ENCODE measurements at regions not wholly inside any gene's neighbourhood (a gene's known extent, or its start where the extent isn't known, plus 50 kb on each side); places are given as distances from the start of the nearest gene placed in this dataset.

DNA sequence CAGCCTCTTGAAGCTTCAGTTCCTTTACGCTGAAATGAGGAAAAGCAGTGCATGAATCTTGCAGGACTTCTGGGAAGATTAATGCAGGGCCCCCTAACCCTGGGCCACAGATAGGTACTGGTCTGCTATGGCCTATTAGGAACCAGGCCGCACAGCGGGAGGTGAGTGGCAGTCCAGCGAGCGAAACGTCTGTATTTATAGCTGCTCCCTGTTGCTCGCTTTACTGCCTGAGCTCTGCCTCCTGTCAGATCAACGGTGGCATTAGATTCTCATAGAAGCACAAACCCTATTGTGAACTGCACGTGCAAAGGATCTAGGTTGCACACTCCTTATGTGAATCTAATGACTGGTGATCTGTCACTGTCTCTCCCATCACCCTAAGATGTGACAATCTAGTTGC lies 130.2 kb downstream of the CHRM3 start:
- no peak for DNase-seq (ENCODE audit: low read depth)
- H3K4me3 ChIP-seq (ENCODE audit: low read depth, low read length), result no peak overlapping the region
- TF ChIP-seq, protein P1, sequence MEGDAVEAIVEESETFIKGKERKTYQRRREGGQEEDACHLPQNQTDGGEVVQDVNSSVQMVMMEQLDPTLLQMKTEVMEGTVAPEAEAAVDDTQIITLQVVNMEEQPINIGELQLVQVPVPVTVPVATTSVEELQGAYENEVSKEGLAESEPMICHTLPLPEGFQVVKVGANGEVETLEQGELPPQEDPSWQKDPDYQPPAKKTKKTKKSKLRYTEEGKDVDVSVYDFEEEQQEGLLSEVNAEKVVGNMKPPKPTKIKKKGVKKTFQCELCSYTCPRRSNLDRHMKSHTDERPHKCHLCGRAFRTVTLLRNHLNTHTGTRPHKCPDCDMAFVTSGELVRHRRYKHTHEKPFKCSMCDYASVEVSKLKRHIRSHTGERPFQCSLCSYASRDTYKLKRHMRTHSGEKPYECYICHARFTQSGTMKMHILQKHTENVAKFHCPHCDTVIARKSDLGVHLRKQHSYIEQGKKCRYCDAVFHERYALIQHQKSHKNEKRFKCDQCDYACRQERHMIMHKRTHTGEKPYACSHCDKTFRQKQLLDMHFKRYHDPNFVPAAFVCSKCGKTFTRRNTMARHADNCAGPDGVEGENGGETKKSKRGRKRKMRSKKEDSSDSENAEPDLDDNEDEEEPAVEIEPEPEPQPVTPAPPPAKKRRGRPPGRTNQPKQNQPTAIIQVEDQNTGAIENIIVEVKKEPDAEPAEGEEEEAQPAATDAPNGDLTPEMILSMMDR (IDR thresholded peaks at IDR 0.05; ENCODE audit: low read depth, low read length), result no peak
- no peak for TF ChIP-seq POLR2A (IDR thresholded peaks at IDR 0.05; ENCODE audit: extremely low read depth, insufficient read length)
- no peak for TF ChIP-seq MYC (IDR thresholded peaks at IDR 0.05; ENCODE audit: low read depth, low read length)
- TF ChIP-seq, protein P2, sequence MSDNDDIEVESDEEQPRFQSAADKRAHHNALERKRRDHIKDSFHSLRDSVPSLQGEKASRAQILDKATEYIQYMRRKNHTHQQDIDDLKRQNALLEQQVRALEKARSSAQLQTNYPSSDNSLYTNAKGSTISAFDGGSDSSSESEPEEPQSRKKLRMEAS (IDR thresholded peaks at IDR 0.05; ENCODE audit: low read depth, low read length), result no peak

DNA sequence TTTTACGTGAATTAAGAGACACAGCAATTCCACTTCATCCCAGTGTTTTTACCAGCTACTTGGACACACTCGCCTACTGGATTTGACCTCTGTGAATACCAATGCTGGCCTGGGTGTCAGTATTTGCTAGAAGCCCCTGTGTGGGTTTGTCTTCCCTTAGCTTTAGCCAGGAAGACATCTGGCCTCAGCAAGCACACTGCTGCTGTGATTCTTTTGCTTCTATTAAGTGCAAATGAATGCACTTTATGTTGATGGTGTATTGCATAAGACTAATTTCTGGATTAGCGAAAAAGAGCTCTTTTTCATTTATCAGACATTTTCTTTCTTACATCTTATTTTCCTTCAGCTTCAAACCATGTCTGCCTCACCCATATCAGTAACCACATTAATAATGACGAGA lies 140.0 kb downstream of the CHRM3 start:
- no peak overlapping the region for H3K4me3 ChIP-seq (ENCODE audit: low read depth, low read length)
- DNase-seq (ENCODE audit: low read depth), result no peak
- TF ChIP-seq, protein P1 (IDR thresholded peaks at IDR 0.05; ENCODE audit: low read depth, low read length), result no peak
- TF ChIP-seq, protein P2 (IDR thresholded peaks at IDR 0.05; ENCODE audit: low read depth, low read length), result no peak
- no peak for TF ChIP-seq MYC (IDR thresholded peaks at IDR 0.05; ENCODE audit: low read depth, low read length)
- no peak for TF ChIP-seq POLR2A (IDR thresholded peaks at IDR 0.05; ENCODE audit: extremely low read depth, insufficient read length)

DNA sequence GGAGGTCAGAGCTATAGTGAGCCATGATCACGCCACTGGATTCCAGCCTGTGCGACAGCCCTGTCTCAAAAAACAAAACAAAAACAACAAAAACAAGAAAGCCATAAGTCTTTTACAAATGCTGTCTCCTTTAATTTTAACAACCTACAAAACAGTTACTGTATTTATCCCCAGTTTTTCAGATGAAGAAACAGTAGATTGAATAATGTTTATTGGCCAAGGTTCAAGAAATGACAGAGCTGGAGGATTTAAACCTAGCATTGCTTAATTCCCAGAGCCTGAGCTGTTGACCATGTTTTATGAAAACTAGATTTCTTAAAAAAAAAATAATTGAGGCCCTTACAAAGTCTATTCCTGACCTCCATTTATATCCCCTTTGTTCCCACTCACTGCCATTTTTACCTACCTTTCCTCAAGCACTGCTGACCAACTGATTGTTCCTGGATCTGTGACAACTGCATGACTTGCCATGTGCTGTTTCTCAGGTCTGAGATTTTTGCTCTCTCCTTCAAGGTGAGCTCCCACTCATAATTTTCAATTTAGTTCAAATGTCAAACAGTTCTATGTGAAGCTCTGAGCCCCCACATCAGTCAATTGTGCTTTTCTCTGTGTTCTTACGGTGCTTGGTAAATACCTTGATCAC lies 140.8 kb downstream of the CHRM3 start:
- TF ChIP-seq MYC (IDR thresholded peaks at IDR 0.05; ENCODE audit: low read depth, low read length), result no peak
- TF ChIP-seq, protein P1 (IDR thresholded peaks at IDR 0.05; ENCODE audit: low read depth, low read length), result no peak
- no peak for TF ChIP-seq POLR2A (IDR thresholded peaks at IDR 0.05; ENCODE audit: extremely low read depth, insufficient read length)
- TF ChIP-seq, protein P2 (IDR thresholded peaks at IDR 0.05; ENCODE audit: low read depth, low read length), result no peak
- no peak for DNase-seq (ENCODE audit: low read depth)
- no peak overlapping the region for H3K4me3 ChIP-seq (ENCODE audit: low read depth, low read length)

DNA sequence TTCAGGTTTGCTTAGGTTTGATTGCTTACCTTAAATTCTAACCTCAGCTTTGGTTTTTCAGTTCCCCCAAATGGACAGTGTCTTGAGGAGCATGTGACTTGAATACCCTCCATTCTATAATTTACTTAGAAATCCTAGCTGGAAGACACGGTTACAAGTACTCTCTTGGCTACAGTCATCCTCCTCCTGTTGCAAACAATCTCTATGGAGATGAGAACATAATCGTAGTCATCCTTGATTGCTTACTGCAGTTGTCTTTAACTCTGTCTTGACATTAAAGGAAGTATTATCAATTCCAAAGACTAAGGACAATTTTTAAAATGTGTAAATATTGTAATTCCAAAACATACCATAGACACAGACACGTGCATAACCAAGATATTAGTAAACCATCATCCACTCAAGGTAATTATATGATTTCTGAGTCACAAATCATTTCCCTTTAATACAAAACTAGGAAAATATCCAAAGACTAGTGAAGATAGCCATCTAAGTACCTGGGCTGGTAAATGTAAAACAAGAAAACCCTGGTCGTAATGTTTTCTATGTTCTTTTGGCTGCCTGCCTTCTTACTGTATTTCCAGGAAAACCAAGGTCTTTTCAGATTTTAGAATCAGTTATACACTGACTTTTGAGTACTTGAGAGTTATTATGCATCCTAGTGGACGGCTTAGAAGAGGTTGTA lies 149.9 kb downstream of the CHRM3 start:
- TF ChIP-seq MYC (IDR thresholded peaks at IDR 0.05; ENCODE audit: low read depth, low read length) (no peak), POLR2A (IDR thresholded peaks at IDR 0.05; ENCODE audit: extremely low read depth, insufficient read length) (no peak)
- TF ChIP-seq, protein P2 (IDR thresholded peaks at IDR 0.05; ENCODE audit: low read depth, low read length), result no peak
- TF ChIP-seq, protein P1 (IDR thresholded peaks at IDR 0.05; ENCODE audit: low read depth, low read length), result no peak
- no peak overlapping the region for H3K4me3 ChIP-seq (ENCODE audit: low read depth, low read length)
- no peak for DNase-seq (ENCODE audit: low read depth)

DNA sequence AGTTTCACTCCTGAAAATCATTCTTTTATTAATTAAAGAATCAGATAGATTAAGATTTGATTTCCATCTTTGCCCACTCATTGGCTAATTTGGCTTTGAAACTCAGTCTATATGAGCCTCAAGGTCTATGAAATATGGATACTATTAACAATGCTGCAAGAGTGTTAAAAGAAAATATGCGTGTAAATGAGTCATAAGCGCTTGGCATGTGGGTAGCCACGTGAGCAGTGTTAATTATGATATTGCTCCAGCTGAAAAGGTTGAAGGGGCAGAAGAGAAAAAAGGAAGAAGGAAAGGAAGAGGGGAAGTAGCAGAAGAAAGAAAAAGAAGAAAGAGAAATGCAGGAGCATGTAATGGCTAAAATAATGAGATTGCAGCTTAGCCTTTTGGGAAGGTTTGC lies 151.4 kb downstream of the CHRM3 start:
- H3K4me3 ChIP-seq (ENCODE audit: low read depth, low read length), result no peak overlapping the region
- TF ChIP-seq, protein P2 (IDR thresholded peaks at IDR 0.05; ENCODE audit: low read depth, low read length), result no peak
- TF ChIP-seq MYC (IDR thresholded peaks at IDR 0.05; ENCODE audit: low read depth, low read length) (no peak), POLR2A (IDR thresholded peaks at IDR 0.05; ENCODE audit: extremely low read depth, insufficient read length) (no peak)
- TF ChIP-seq, protein P1 (IDR thresholded peaks at IDR 0.05; ENCODE audit: low read depth, low read length), result no peak
- no peak for DNase-seq (ENCODE audit: low read depth)
